Stimulated activated CD4-positive, alpha-beta T cell treated with anti-CD3 and anti-CD28 coated beads, Interleukin-2, amount 100 ng/mL, for 48 hours (primary cell): ENCODE measurements at regions not wholly inside any gene's neighbourhood (a gene's known extent, or its start where the extent isn't known, plus 50 kb on each side); places are given as distances from the start of the nearest gene placed in this dataset.
A peak's percentile ranks its signal among the peaks of the same experiment; 100 is the strongest.
"Not testable (repeated sequence)": the region's sequence is repeated elsewhere in the genome, so short reads cannot be mapped to it uniquely, and the experiment has no call there.

Source experiments
- DNase-seq, 2 donors: peaks; one replicate each; pipeline ENCODE4 v3.0.0-alpha.2; 2020

- no peak for DNase-seq
Observed at GRCh38 chr3:34013818-34014570, 215.6 kb downstream of the PDCD6IP start.

- DNase-seq = no peak
Observed at GRCh38 chr3:34015204-34016142, 217.0 kb downstream of the PDCD6IP start.

DNA sequence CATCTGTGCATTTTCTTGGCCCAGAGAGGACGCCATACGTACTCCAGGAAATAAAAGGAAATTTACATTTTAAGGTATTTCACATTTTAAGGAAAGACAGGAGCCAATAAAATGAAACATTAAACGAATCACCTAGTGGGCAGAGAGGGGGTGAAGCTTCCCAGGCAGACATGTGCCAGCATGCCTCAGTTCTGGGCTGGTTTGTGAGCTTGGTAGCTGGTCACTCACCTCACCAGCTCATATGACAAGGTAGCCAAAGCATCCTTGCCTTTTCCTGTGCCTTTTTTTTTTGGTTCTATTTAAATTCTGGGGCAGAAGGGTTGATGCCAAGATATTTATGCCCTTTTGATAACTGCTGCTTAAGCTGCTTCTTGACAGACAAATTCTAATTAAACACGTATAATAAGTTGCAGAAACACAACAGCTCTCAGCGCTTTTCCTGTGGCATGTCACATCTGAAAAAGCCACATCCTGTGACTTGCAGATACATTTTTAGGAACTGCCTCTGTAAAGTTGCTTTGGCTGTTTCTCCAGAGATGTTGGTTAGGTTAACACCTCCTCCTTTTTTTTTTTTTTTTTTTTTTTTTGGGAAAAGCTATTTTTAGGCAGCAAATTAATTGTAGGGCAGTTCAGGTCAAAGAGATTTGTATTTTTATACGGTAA lies 218.6 kb downstream of the PDCD6IP start:
- no peak for DNase-seq

- no peak for DNase-seq
Observed at GRCh38 chr3:34017757-34018156, 219.3 kb downstream of the PDCD6IP start.

DNA sequence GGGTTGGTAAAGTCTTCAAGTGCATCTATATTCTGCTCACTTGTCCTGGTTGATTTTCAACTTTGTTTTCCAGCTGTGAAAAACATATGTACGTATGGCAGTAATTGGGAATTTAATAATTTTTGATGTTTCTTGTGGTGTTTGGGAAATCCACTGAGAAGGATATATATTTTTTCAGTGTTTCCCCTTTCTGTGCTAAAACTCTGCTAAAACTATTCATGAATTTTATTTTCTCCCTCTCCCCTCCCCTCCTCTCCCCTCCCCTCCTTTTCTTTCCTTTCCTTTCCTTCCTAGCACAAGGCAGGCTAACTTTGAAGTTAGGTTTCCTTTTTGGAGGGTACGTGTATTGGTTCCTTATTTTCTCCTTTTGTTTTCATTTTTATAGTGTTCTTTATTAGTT lies 220.7 kb downstream of the PDCD6IP start:
- no peak for DNase-seq

GRCh38 chr3:34020170-34020569 lies 221.7 kb downstream of the PDCD6IP start:
- no peak for DNase-seq

GRCh38 chr3:34020726-34021680 lies 222.6 kb downstream of the PDCD6IP start:
- no peak for DNase-seq

DNA sequence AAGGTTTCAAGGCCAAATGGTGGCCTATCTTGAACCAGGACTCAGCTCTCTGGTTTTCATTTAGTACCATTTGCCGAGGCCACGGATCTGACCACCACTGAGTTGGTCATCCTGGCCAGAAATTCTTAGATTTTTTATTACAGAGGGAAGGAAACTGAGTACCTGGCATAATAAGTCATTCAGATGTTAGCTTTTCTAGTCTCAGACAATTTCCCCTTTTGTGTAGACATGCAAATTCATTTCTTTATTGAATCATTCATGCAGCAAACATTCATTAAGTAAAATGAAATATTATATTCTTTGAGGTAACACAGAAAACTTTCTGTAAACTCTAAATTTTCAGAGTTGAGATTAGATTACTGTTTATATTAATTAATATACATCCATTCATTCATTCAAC lies 223.7 kb downstream of the PDCD6IP start:
- DNase-seq = no peak

GRCh38 chr3:34024447-34025240 lies 226.2 kb downstream of the PDCD6IP start:
- DNase-seq = no peak

DNA sequence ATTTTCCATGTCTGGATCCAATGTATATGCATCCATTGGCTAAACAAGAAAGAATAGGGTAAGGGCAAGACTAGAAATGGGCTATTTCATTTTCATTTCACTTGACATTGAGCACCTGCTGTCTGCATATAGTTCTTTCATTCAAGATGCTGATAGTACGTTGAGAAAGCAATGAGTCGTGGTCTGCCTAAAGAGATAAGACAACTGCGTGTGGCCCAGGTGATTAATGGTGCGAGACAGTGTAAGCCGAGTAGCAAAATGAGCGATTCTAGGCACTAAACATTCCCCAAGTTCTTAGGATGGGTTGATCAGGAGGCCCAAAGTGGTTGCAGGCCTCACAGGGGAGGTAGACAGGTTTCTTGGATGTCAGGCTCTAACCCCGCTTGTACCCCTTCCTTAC lies 235.4 kb downstream of the PDCD6IP start:
- no peak for DNase-seq

GRCh38 chr3:34034840-34035239 lies 236.4 kb downstream of the PDCD6IP start:
- no peak for DNase-seq

- DNase-seq = no peak
Observed at GRCh38 chr3:34035775-34036174, 237.3 kb downstream of the PDCD6IP start.

- no peak for DNase-seq
Observed at GRCh38 chr3:34037260-34037659, 238.8 kb downstream of the PDCD6IP start.

- DNase-seq = no peak
Observed at GRCh38 chr3:34038131-34038530, 239.7 kb downstream of the PDCD6IP start.

- no peak for DNase-seq
Observed at GRCh38 chr3:34046154-34046553, 247.7 kb downstream of the PDCD6IP start.

GRCh38 chr3:34053626-34054025 lies 255.2 kb downstream of the PDCD6IP start:
- DNase-seq = no peak

DNA sequence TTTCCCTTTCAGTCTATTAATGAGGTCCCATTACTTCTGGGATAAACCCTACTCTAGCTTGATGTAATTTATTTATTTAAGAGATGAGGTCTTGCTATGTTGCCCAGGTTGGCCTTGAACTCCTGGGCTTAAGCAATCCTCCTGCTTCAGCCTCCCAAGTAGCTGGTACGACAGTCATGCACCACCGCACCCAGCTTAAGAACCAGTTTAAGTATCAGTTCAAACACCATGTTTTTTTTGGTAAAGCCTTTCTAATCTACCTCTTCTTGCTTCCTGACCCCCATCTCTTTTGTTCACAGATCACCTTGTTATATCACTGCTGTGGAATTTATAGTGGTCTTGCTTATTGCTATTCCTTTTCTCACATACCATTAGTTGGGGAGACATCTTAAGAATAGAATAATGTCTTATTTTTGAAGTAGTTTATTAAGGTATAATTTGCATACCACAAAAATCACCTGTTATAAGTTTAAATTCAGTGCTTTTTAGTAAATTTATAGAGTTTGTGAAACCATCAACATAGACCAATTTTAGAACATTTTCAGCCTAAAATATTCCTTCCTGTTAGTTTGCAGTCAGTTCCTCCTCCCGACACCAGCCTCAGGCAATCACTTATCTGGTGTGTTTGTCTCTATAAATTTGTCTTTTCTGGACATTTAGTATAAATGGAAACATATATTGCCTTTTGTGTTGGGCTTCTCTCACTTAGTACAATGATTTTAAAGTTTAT lies 257.9 kb downstream of the PDCD6IP start:
- no peak for DNase-seq

DNA sequence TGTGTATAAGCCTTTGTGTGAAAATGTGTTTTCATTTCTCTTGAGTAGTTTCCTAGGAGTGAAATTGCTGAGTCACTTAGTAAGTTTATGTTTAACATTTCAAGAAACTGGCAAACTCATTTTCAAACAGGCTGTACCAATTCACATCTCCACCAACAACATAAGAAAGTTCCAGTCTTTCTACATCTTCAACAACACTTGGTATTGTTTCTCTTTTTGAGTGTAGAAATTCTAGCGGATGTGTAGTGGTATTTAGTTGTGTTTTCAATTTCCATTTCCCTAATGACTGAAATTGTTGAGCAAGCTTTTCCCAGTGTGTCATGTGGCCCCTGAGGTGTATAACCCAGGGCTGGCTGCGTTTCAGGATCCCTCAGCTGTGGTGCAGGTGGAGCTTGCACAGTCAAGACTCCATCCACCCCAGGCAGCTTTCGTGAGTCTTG lies 258.5 kb downstream of the PDCD6IP start:
- peak in 1 of 2 donors; percentile 4 for DNase-seq

DNA sequence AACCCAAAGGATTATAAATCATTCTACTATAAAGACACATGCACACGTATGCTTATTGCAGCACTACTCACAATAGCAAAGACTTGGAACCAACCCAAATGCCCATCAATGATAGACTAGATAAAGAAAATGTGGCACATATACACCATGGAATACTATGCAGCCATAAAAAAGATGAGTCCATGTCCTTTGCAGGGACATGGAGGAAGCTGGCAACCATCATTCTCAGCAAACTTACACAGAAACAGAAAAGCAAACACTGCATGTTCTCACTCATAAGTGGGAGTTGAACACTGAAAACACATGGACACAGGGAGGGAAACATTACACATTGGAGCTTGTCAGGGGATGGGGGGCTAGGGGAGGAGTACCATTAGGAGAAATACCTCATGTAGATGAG lies 262.6 kb downstream of the PDCD6IP start:
- not testable (repeated sequence) for DNase-seq

DNA sequence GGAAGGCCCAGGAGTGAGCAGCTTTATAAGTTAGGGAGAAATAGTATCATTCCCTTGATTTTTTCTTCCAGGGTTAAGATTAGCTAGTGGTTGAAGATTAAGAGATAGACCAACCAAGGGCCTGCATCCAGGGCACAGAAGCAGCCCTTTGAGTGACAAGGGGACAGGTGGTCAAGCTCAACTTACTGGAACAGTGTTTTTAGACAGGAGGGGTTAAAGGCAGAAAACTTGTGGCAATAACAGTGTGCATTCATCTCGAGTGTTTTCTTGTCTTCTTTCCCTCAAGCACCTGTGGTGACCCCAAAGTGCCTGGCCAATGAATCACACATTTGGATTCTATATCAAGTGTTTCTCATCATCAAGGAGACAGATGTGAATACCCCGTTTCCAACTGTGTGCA lies 267.5 kb downstream of the PDCD6IP start:
- no peak for DNase-seq

- no peak for DNase-seq
Observed at GRCh38 chr3:34066328-34066727, 267.9 kb downstream of the PDCD6IP start.
